GM12878 (cell line): ENCODE measurements at regions not wholly inside any gene's neighbourhood (a gene's known extent, or its start where the extent isn't known, plus 50 kb on each side); places are given as distances from the start of the nearest gene placed in this dataset.
"Not testable (repeated sequence)": the region's sequence is repeated elsewhere in the genome, so short reads cannot be mapped to it uniquely, and the experiment has no call there.

Experiments
- BHLHE40 ChIP-seq, 2 experiments: fragments of 450-650 bp in 1 of 2; IDR thresholded peaks; 2 replicates each; pipeline ENCODE4 v1.6.1; 2011 to 2017; ENCODE audit warnings: low read depth in 2 of 2, borderline replicate concordance in 1 of 2, improper control_type of control experiment in 1 of 2, low read length in 1 of 2, mild to moderate bottlenecking in 1 of 2
- CEBPB ChIP-seq, 2 experiments: fragments of 150-350 bp in 1 of 2; IDR thresholded peaks; 2 replicates each; pipeline ENCODE4 v1.6.1; 2012 to 2014; ENCODE audit warnings: low read depth in 2 of 2, low read length in 2 of 2, borderline replicate concordance in 1 of 2, inconsistent platforms in 1 of 2
- FOXK2 ChIP-seq: fragments of 450-650 bp; IDR thresholded peaks from 2 replicates; pipeline ENCODE4 v1.6.1; 2017; ENCODE audit warnings: mild to moderate bottlenecking, moderate library complexity
- POLR2A ChIP-seq: IDR thresholded peaks from 2 replicates; pipeline ENCODE4 v1.6.1; 2011; ENCODE audit warnings: low read depth, mild to moderate bottlenecking, low read length
- RELA ChIP-seq: fragments of 450-650 bp; IDR thresholded peaks from 2 replicates; pipeline ENCODE4 v1.8.0; 2014; ENCODE audit warnings: borderline replicate concordance; ENCODE audit not compliant: partially characterized antibody
- SMC3 ChIP-seq: IDR thresholded peaks from 2 replicates; pipeline ENCODE4 v1.6.1; 2011; ENCODE audit warnings: low read length, improper control_type of control experiment, borderline replicate concordance
- TF ChIP-seq, protein P1 (sequence below), 3 experiments: IDR thresholded peaks in 2 of 3; conservative IDR thresholded peaks in 1 of 3; 2 replicates each; pipeline ENCODE4 v1.5.1; 2011; ENCODE audit warnings: low read depth in 3 of 3, low read length in 3 of 3, mild to moderate bottlenecking in 3 of 3, control low read depth in 2 of 3, moderate library complexity in 2 of 3, inconsistent platforms in 1 of 3, mixed read lengths in 1 of 3; ENCODE audit not compliant: control insufficient read depth in 2 of 3, insufficient read depth in 1 of 3; ENCODE audit errors: extremely low read depth in 1 of 3

GRCh38 chr6:18038235-18038634 is 50.8 kb upstream of the KIF13A start:
- not testable (repeated sequence) for TF ChIP-seq SMC3; CEBPB (IDR thresholded peaks at IDR 0.05; ENCODE audit: borderline replicate concordance in 1 of 2, low read depth in 2 of 2, low read length in 2 of 2); POLR2A; BHLHE40 (IDR thresholded peaks at IDR 0.05; ENCODE audit: borderline replicate concordance in 1 of 2, low read depth in 2 of 2, low read length in 1 of 2); FOXK2; RELA
- TF ChIP-seq, protein P1, sequence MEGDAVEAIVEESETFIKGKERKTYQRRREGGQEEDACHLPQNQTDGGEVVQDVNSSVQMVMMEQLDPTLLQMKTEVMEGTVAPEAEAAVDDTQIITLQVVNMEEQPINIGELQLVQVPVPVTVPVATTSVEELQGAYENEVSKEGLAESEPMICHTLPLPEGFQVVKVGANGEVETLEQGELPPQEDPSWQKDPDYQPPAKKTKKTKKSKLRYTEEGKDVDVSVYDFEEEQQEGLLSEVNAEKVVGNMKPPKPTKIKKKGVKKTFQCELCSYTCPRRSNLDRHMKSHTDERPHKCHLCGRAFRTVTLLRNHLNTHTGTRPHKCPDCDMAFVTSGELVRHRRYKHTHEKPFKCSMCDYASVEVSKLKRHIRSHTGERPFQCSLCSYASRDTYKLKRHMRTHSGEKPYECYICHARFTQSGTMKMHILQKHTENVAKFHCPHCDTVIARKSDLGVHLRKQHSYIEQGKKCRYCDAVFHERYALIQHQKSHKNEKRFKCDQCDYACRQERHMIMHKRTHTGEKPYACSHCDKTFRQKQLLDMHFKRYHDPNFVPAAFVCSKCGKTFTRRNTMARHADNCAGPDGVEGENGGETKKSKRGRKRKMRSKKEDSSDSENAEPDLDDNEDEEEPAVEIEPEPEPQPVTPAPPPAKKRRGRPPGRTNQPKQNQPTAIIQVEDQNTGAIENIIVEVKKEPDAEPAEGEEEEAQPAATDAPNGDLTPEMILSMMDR (IDR thresholded peaks at IDR 0.05 in 2 of 3, conservative IDR thresholded peaks at IDR 0.05 in 1 of 3; ENCODE audit: control insufficient read depth in 2 of 3, extremely low read depth in 1 of 3, insufficient read depth in 1 of 3, low read depth in 3 of 3, low read length in 3 of 3) = not testable (repeated sequence)
